ENCODE measurements at regions not wholly inside any gene's neighbourhood (a gene's known extent, or its start where the extent isn't known, plus 50 kb on each side); places are given as distances from the start of the nearest gene placed in this dataset.

GRCh38 chr9:3161912-3162311 lies 318.0 kb upstream of the PUM3 start:
- H3K27me3 Mint-ChIP-seq = peaks cover 16% of the 10 kb centered on the region
- no peak overlapping the region for H3K4me3 Mint-ChIP-seq
- no peak overlapping the region for H3K27ac Mint-ChIP-seq
- H3K36me3 Mint-ChIP-seq = no peaks in the 10 kb centered on the region
- H3K9me3 Mint-ChIP-seq = no peaks in the 10 kb centered on the region
- no peaks in the 10 kb centered on the region for H3K4me1 Mint-ChIP-seq

GRCh38 chr9:3157011-3157410 lies 313.1 kb upstream of the PUM3 start:
- Mint-ChIP-seq H3K36me3 (no peaks in the 10 kb centered on the region), H3K9me3 (no peaks in the 10 kb centered on the region), H3K27me3 (peaks cover 5% of the 10 kb centered on the region), H3K27ac (no peak overlapping the region), H3K4me1 (no peaks in the 10 kb centered on the region), H3K4me3 (no peak overlapping the region)

- Mint-ChIP-seq H3K27me3 (peaks cover 2% of the 10 kb centered on the region), H3K36me3 (no peaks in the 10 kb centered on the region), H3K27ac (no peak overlapping the region), H3K4me3 (no peak overlapping the region), H3K9me3 (no peaks in the 10 kb centered on the region), H3K4me1 (no peaks in the 10 kb centered on the region)
These were observed 308.0 kb upstream of the PUM3 start for GRCh38 chr9:3151672-3152576.

GRCh38 chr9:3150074-3150473 lies 306.2 kb upstream of the PUM3 start:
- no peak overlapping the region for H3K4me3 Mint-ChIP-seq

GRCh38 chr9:3138231-3139229 lies 294.6 kb upstream of the PUM3 start:
- H3K4me1 Mint-ChIP-seq = no peaks in the 10 kb centered on the region
- H3K9me3 Mint-ChIP-seq = peaks cover under 1% of the 10 kb centered on the region

More at GRCh38 chr9:3150074-3150473, 306.2 kb upstream of the PUM3 start:
- Mint-ChIP-seq H3K36me3 (no peaks in the 10 kb centered on the region), H3K4me1 (no peaks in the 10 kb centered on the region), H3K27me3 (peaks cover 2% of the 10 kb centered on the region), H3K9me3 (no peaks in the 10 kb centered on the region), H3K27ac (no peak overlapping the region)

GRCh38 chr9:3137347-3137695 lies 293.4 kb upstream of the PUM3 start:
- Mint-ChIP-seq H3K9me3 (no peaks in the 10 kb centered on the region), H3K36me3 (no peaks in the 10 kb centered on the region), H3K27ac (no peak overlapping the region), H3K27me3 (peaks cover 6% of the 10 kb centered on the region), H3K4me3 (no peak overlapping the region), H3K4me1 (no peaks in the 10 kb centered on the region)

More at GRCh38 chr9:3138231-3139229, 294.6 kb upstream of the PUM3 start:
- no peaks in the 10 kb centered on the region for H3K36me3 Mint-ChIP-seq
- H3K4me3 Mint-ChIP-seq = no peak overlapping the region
- no peak overlapping the region for H3K27ac Mint-ChIP-seq
- H3K27me3 Mint-ChIP-seq = peaks cover 6% of the 10 kb centered on the region

- Mint-ChIP-seq H3K4me3 (no peak overlapping the region), H3K9me3 (no peaks in the 10 kb centered on the region), H3K4me1 (no peaks in the 10 kb centered on the region), H3K36me3 (no peaks in the 10 kb centered on the region), H3K27me3 (peaks cover 8% of the 10 kb centered on the region), H3K27ac (no peak overlapping the region)
These were observed 292.9 kb upstream of the PUM3 start for GRCh38 chr9:3136686-3137346.

- Mint-ChIP-seq H3K36me3 (no peaks in the 10 kb centered on the region), H3K27me3 (peaks cover 9% of the 10 kb centered on the region), H3K4me1 (no peaks in the 10 kb centered on the region), H3K4me3 (no peak overlapping the region), H3K9me3 (no peaks in the 10 kb centered on the region), H3K27ac (no peak overlapping the region)
These were observed 292.3 kb upstream of the PUM3 start for GRCh38 chr9:3136230-3136629.

GRCh38 chr9:3127564-3127963 lies 283.7 kb upstream of the PUM3 start:
- no peaks in the 10 kb centered on the region for H3K9me3 Mint-ChIP-seq
- no peaks in the 10 kb centered on the region for H3K4me1 Mint-ChIP-seq
- H3K27ac Mint-ChIP-seq = no peak overlapping the region
- peaks cover 14% of the 10 kb centered on the region for H3K27me3 Mint-ChIP-seq
- H3K36me3 Mint-ChIP-seq = no peaks in the 10 kb centered on the region
- H3K4me3 Mint-ChIP-seq = no peak overlapping the region

- Mint-ChIP-seq H3K4me1 (no peaks in the 10 kb centered on the region), H3K4me3 (no peak overlapping the region), H3K9me3 (no peaks in the 10 kb centered on the region), H3K27me3 (peaks cover 13% of the 10 kb centered on the region), H3K36me3 (no peaks in the 10 kb centered on the region), H3K27ac (no peak overlapping the region)
These were observed 281.9 kb upstream of the PUM3 start for GRCh38 chr9:3125602-3126405.

- H3K9me3 Mint-ChIP-seq = no peaks in the 10 kb centered on the region
- no peak overlapping the region for H3K4me3 Mint-ChIP-seq
- H3K27ac Mint-ChIP-seq = no peak overlapping the region
- no peaks in the 10 kb centered on the region for H3K36me3 Mint-ChIP-seq
- H3K27me3 Mint-ChIP-seq = peaks cover 11% of the 10 kb centered on the region
- H3K4me1 Mint-ChIP-seq = no peaks in the 10 kb centered on the region
These were observed 280.1 kb upstream of the PUM3 start for GRCh38 chr9:3124001-3124400.

- H3K27me3 Mint-ChIP-seq = peaks cover 6% of the 10 kb centered on the region
These were observed 274.2 kb upstream of the PUM3 start for GRCh38 chr9:3118081-3118480.

GRCh38 chr9:3099646-3100045 lies 255.8 kb upstream of the PUM3 start:
- Mint-ChIP-seq H3K4me1 (no peaks in the 10 kb centered on the region), H3K27ac (no peak overlapping the region), H3K36me3 (no peaks in the 10 kb centered on the region), H3K4me3 (no peak overlapping the region), H3K9me3 (no peaks in the 10 kb centered on the region), H3K27me3 (peaks cover 8% of the 10 kb centered on the region)

More at GRCh38 chr9:3118081-3118480, 274.2 kb upstream of the PUM3 start:
- H3K36me3 Mint-ChIP-seq = no peaks in the 10 kb centered on the region
- no peaks in the 10 kb centered on the region for H3K4me1 Mint-ChIP-seq
- no peak overlapping the region for H3K4me3 Mint-ChIP-seq
- peaks cover 24% of the 10 kb centered on the region for H3K9me3 Mint-ChIP-seq
- no peak overlapping the region for H3K27ac Mint-ChIP-seq

- H3K4me3 Mint-ChIP-seq = no peak overlapping the region
- H3K36me3 Mint-ChIP-seq = no peaks in the 10 kb centered on the region
- no peaks in the 10 kb centered on the region for H3K4me1 Mint-ChIP-seq
- H3K27me3 Mint-ChIP-seq = peaks cover 2% of the 10 kb centered on the region
- no peaks in the 10 kb centered on the region for H3K9me3 Mint-ChIP-seq
- no peak overlapping the region for H3K27ac Mint-ChIP-seq
These were observed 244.3 kb upstream of the PUM3 start for GRCh38 chr9:3088219-3088618.

GRCh38 chr9:3087697-3088096 lies 243.8 kb upstream of the PUM3 start:
- no peaks in the 10 kb centered on the region for H3K4me1 Mint-ChIP-seq
- H3K9me3 Mint-ChIP-seq = no peaks in the 10 kb centered on the region
- no peaks in the 10 kb centered on the region for H3K36me3 Mint-ChIP-seq
- no peak overlapping the region for H3K27ac Mint-ChIP-seq
- H3K4me3 Mint-ChIP-seq = no peak overlapping the region
- H3K27me3 Mint-ChIP-seq = peaks cover 2% of the 10 kb centered on the region

Measured in activated naive CD4-positive, alpha-beta T cell treated with anti-CD3 and anti-CD28 coated beads, Interleukin-2, amount 50 U/mL, for 24 hours (primary cell).